GM18873 (cell line): ENCODE measurements at regions not wholly inside any gene's neighbourhood (a gene's known extent, or its start where the extent isn't known, plus 50 kb on each side); places are given as distances from the start of the nearest gene placed in this dataset.

Source experiments
- ATAC-seq: cut with Tn5 transposase; IDR thresholded peaks from one replicate; pipeline ENCODE4 v1.9.1; 2021; ENCODE audit warnings: mild to moderate bottlenecking, moderate library complexity, moderate number of reproducible peaks; ENCODE audit not compliant: unreplicated experiment, low FRiP score

- ATAC-seq = no peak
Observed at GRCh38 chr6:9504191-9504590, 910.7 kb downstream of the TFAP2A start.

GRCh38 chr6:9503111-9503761 is 911.6 kb downstream of the TFAP2A start:
- no peak for ATAC-seq

- no peak for ATAC-seq
Observed at GRCh38 chr6:9499709-9500108, 915.2 kb downstream of the TFAP2A start.

DNA sequence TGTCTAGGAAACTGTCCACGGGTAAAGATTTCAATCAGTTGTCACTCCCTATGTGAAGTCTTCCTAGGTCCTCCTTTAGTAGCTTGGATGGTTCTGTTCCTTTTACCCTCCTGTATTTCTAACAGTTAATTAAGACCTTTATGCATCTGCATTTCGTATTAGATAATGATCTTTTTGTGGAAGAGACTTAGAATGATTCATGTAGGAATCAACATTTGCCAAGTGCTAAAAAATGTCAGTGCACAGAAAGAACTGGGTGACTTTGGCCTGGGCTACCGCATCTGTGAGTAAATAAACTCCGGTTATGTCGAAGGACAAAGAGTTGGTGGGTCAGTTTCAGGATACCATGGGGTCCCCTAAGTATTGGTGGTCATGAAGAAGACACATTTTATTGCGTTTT is 918.0 kb downstream of the TFAP2A start:
- ATAC-seq = no peak

DNA sequence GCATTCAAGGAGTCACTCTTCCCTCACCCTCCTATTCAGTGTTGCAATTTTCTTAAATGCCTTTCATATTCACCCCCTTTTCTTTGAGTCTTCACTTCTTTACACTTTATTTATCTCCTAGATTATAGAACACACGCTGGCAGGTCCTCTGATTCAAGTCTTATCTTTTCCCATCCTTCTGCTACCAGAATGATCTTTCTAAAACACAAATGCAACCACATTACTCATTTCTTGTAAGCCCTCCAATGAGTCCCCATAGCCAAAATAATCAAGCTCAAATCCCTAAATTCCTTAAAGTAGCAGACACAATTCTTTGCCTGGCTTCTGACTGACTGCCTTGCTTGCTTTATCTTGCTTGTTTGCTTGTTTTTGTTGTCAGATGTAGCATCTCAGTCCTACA is 920.0 kb downstream of the TFAP2A start:
- no peak for ATAC-seq

DNA sequence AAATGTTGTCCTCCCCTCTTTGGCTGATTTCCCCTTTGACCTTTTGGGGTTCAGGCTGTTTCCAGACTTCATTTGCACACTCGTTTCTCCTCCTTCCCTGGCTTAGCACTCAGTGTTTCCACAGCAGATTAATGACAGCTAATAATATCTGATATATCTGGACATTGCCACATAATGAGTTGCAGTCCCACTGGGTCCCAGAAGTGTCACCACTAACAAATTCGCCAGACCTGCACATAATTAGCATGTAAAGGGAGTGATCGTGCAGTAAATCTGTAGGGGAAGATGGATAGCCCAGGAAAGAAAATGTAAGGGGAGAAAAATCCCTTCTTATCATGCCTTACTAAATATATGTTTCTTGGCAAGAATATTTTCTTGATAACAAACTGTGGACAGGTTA is 922.1 kb downstream of the TFAP2A start:
- no peak for ATAC-seq

- ATAC-seq = no peak
Observed at GRCh38 chr6:9487128-9487527, 927.7 kb downstream of the TFAP2A start.

GRCh38 chr6:9485992-9486391 is 928.9 kb downstream of the TFAP2A start:
- ATAC-seq = no peak

DNA sequence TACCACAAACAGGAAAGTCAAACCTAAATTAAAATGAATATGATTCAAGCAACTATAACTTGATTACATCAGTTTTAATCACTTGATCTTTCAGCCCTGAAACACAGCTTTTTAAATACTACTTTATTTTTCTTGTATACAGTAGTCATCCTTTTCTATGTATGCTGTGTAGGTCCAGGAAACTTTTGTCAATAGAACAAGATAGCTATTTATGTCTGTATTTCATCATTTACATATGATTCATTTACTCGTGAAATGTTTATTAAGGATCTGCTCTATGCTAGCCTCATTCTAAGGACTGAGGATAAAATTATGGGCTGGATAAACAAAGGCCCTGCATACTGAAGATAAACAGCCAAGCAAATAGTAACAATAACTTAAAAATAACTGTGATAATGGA is 930.2 kb downstream of the TFAP2A start:
- ATAC-seq = no peak

- no peak for ATAC-seq
Observed at GRCh38 chr6:9484091-9484490, 930.8 kb downstream of the TFAP2A start.

DNA sequence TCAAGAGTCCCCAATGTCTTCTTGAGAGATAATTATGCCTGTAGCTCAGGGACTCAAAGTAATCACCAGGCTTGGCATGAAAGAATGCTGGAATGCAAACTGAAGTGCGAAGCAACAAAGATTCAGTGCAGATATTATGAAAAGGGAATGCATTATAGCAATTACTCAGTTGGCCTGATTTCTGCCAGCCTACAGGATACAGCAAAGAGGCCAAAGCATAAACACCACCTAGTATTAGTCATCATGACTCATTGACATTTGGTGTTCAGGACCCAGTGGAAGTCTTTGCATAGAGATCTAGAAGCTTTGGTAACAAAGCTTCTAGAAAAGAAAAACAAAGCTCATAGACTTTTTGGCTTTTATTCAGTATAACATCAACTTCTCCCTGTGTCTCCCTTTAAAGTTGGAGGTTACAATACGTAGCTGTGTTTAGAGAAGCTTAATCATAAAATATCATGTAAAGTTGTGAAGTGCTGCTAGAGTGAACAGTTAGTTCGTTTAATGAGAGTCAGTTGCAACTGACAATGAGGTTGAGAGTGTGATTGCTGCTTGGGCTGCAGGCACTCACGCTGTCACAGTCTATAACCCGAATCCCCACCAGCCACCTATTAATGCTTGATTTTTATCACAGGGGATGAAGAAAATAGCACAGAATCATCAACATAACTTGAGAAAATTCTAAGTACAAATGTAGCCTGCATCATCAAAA is 932.7 kb downstream of the TFAP2A start:
- ATAC-seq = no peak

- no peak for ATAC-seq
Observed at GRCh38 chr6:9481292-9482029, 933.4 kb downstream of the TFAP2A start.

DNA sequence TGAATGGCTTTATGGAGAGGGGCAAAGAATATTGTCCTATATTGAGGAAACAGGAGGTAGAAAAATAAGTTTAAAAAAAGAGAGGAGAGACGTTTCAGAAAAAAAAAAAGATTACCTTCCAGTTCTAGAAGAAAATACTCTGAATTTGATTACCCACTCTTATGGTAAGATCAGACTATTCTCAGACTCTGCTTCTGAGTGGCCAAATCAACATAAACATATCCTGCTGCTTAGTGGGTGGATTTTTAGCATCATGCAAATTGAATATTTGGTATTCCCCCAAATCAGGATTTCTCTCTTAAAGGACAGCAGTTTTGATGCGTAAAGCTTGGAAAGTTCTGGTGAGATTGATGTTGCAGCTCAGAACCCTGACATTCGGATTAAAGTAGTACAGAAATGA is 946.6 kb downstream of the TFAP2A start:
- no peak for ATAC-seq

GRCh38 chr6:9467741-9468140 is 947.1 kb downstream of the TFAP2A start:
- ATAC-seq = no peak

DNA sequence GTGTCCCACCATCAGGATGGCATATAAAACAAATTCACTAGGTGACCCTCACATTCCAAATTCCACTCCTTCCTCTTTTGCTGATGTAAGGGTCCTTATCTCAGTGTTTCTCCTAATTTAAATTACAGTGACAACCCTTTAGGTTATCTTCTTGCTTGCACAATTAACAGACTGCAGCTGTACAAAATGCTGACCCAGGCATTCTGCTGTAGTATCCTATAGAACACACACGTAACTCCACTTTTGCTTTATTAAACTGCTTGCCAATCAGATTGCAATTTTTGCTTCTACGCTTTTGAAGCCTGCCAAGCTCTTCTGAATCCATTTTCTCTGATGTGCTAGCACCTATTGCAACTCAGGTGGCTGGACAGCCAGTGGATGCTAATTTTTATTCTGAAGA is 950.3 kb downstream of the TFAP2A start:
- no peak for ATAC-seq

- ATAC-seq = no peak
Observed at GRCh38 chr6:9463311-9463710, 951.6 kb downstream of the TFAP2A start.

DNA sequence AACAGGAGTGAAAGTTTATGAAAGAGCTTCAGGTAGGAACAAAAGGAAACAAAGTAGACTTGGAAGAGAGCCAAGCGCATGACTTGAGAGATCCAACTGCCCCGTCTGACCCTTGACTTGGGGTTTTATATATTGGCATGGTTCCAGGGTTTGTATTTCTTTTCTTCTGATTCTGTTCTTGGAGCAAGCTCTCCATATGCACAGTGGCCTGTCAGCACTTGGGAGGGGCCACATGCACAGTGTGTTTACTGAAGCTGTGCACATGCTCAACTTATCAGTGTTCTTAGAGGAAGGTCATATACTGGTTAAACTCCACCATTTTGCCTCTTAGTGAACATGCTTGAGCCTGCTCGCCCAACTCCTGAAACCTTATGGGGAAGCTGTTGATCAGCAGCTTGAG is 953.7 kb downstream of the TFAP2A start:
- ATAC-seq = no peak

DNA sequence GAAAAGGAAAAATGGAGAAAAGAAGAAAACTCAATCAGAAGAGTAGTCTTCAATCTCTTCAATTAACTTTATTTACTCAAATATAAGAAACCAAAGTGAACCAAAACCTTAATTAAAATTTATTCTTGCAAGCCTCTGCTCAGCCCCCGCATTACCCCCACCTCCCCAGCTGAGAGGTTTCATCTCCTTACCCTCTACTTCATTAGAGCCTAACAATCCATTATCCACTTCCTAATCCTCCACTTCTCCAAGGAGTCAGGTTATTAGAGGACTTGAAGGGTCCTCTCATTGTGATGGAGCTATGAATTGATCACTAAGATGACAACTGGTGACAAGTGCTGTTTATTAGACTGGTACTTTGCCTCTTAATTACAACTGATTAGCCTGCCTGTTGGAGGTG is 956.5 kb downstream of the TFAP2A start:
- ATAC-seq = no peak

GRCh38 chr6:9455864-9456658 is 958.8 kb downstream of the TFAP2A start:
- no peak for ATAC-seq

DNA sequence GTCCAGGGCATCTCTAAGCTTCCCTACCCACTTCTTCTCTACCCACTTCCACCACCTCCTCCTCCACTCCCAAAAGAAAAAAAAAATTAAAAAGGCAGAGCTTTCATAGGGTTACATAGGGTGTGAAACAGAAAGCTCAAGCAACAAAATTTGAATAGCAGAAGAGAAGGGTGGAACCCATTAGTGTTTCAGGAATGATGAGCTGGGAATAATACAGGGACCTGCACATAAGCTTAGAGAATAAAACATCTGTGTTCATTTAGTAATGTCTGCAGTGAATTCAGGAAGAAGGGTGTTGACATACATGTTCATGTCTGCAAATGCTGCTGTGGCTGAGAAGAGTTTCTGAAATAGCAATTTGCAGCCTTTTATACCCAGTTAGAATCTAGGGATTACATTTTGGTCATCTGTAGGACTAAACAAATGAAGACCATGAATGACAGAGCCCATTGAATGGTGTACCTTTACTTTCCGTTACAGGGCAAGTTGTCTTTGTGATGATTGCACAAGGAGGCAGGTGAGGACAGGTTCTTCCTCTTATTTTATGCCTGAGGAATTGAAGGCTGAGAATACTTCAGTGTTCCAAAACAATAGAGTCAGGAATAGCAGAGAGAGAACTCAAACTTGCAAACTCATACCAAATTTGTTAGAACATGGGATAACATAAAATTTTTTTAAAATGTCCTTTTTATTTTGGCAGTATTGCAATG is 975.1 kb downstream of the TFAP2A start:
- ATAC-seq = no peak
